ENCODE measurements at regions not wholly inside any gene's neighbourhood (a gene's known extent, or its start where the extent isn't known, plus 50 kb on each side); places are given as distances from the start of the nearest gene placed in this dataset.
"Not testable (repeated sequence)": the region's sequence is repeated elsewhere in the genome, so short reads cannot be mapped to it uniquely, and the experiment has no call there.

- DNase-seq, result not testable (repeated sequence)
These were observed 335.2 kb upstream of the HTR1E start for GRCh38 chr6:86602093-86602492.

DNA sequence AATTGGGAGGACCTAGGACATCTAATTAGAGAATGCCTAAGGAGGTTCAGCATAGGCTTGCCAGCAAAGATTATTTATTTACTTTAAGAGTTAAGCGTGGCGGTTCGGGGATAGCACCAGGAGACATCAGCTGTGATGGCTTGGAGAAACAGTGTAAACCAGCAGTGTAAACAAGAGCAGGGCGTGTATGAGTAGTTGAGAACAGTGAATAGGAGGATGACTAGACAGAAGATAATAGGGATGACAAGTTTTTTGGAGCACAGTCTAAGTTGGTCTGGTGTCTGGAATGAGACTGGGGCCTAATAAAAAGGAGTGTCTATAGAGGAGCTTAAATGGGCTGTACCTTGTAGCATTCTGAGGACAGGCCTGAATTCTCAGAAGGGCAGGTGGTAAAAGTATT is 338.4 kb upstream of the HTR1E start:
- DNase-seq, result not testable (repeated sequence)

- no peak for DNase-seq
These were observed 341.7 kb upstream of the HTR1E start for GRCh38 chr6:86595641-86596040.

GRCh38 chr6:86586195-86586594 is 351.1 kb upstream of the HTR1E start:
- DNase-seq, result no peak

DNA sequence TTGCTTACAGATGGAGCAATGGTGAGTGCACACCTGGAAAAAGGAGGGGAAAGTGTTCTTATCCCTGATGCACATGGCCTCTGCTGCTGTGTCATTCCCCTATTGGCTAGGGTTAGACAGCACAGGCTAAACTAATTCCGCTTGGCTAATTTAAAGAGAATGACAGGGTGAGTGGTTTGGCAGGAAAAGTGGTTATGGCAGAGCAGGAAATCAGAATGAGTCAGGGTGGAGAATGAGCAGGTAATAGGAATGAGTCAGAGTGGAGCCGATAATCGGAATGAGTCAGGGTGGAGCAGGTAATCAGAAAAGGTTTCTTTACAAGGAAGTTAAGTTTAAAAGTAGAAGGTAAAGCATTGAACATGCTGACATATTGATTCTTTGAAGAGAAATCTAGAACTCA is 355.5 kb upstream of the HTR1E start:
- DNase-seq, result peak; percentile 7

- DNase-seq, result no peak
These were observed 374.1 kb upstream of the HTR1E start for GRCh38 chr6:86563197-86563596.

DNA sequence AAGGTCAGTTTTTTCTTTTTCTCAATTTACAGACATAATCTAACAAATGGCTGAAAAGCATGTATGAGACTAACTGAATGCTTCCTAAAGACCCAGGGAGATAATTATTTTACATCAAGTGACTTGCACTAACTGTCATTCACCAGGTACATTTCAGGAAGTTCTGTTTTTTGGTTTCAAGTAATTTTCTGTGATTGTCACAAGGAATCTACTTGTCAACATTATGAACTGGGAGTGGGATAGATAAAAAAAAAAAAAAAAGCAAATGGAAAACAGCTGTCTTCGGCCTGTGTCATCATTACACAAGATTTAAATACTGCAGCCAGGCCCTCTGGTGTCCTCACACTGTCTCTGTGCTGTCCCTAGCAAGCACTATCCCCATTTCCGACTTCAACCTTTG is 379.0 kb upstream of the HTR1E start:
- no peak for DNase-seq

GRCh38 chr6:86537292-86537861 is 400.0 kb upstream of the HTR1E start:
- DNase-seq, result no peak

DNA sequence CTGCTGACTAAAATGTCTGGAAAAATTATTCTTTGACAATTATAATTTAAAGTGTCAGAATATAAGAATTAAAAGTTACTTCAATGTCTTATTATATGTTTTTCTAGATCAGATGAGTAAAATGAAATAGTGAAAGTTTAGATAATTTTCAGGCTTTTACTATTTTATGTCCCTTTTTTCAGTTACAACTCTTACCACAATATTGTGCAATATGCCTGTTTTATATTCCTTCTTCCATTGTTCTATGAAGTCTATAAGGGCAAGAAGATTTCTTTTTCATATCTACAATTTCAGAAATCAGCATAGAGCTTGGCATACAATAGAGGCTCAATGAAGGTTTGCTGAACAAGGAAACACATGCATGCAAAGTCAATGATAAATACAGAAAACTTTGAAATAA is 401.2 kb upstream of the HTR1E start:
- no peak for DNase-seq

DNA sequence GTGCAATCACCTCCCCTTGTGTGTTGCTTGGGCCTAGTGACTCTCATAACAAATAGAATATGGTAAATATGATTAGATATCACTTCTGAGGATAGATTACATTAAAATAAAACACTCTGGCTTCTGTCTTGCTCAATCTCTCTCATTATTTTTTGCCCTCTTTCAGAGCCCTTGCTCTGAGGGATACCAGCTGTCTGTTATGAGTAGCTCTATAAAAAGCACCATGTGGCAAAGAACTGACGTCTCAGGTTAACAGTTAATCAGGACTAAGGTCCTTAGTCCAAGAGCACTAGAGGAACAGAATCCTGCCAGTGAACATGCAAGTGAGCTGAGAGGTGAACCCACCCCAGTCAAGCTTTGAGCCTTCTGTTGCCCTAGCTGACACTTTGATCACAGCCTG is 402.2 kb upstream of the HTR1E start:
- DNase-seq, result no peak

- no peak for DNase-seq
These were observed 407.7 kb upstream of the HTR1E start for GRCh38 chr6:86529635-86530034.

DNA sequence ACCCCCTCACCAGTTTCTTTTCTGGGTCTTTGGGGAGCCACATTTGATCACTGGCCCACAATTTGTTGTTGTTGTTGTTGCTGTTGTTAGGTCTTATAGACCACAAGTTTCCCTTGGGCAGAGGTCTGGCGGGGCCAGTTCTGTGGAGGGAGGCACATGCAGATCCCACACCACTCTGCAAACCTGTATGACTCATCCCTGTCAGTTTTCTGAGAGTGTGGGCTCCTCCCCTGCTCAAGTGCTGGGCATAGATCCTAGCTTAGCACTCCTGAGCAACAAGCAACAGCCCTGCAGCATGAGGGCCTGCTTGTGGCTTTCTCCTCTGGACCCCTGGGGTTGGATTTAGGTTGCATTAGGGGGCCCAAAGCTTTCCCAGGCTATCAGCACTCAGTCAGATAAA is 411.1 kb upstream of the HTR1E start:
- no peak for DNase-seq

GRCh38 chr6:86516087-86516486 is 421.2 kb upstream of the HTR1E start:
- no peak for DNase-seq

DNA sequence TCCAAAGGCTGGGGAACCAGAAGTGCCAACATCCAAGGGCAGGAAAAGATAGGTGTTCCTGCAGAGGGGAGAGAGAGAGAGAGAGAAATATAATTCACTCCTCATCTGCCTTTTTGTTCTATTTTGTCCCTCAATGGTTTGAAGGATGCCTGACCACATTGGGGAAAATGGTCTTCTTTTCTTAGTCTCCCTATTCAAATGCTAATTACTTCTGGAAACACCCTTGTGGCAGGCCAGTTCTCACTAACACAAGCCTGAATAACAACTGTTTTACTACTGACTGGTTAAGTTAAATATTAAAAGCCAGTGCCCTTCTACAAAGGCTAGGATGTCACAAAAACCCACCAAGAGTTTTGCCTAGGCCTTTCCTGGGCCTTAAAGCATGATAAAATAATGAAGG is 425.4 kb upstream of the HTR1E start:
- DNase-seq, result no peak

DNA sequence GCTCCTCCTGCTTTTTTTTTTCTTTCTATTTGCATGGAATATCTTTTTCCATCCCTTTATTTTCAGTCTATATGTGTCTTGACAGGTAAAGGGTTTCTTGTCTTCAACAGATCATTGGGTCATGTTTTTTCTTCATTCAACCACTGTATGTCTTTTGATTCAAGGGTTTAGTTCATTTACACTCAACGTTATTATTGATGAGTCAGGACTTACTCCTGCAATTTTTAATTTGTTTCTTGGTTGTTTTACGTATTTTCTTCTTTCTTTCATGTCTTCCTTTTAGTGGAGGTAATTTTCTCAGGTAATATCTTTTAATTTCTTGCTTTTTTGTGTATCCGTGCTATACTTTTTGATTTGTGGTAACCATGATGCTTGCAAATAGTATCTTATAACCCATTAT is 429.1 kb upstream of the HTR1E start:
- no peak for DNase-seq

- DNase-seq, result no peak
These were observed 434.8 kb upstream of the HTR1E start for GRCh38 chr6:86502497-86502896.

DNA sequence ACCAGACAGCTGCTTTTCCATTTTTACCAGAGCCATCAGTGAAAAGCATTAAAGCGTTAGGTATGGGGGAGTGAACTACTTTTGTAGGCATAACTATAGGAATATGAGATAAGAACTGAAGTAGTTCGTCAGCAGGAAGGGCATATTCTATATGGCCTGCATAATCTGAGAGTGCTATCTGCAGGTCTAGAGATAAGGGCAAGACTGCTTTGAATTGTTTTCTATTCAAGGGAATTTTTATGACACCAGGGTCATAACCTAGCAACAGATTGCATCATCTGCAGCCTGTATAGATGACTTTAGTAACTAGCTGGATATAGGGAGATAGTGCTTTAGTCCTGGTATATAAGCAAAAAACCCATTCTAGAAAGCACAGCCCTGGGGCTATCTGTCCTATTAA is 437.3 kb upstream of the HTR1E start:
- no peak for DNase-seq

DNA sequence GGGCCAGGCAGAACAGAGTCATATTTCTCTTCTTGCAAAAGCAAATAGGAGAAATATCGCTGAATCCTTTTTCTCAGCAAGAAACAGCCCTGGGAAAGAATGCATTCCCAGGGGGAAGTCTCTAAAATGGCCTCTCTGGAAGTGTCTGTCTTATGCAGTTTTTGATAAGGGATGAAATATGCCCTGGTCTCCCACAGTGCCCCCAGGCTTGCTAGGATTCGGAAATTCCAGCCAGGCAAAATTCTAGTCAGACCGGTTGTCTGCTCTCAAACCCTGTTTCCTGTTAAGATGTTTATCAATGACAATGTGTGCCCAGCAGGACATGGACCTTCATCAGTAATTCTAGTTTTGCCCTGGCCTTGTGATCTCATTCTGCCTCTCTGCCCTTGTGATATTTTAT is 448.3 kb upstream of the HTR1E start:
- DNase-seq, result not testable (repeated sequence)

GRCh38 chr6:86487660-86488221 is 449.6 kb upstream of the HTR1E start:
- no peak for DNase-seq

- not testable (repeated sequence) for DNase-seq
These were observed 459.0 kb upstream of the HTR1E start for GRCh38 chr6:86478316-86478715.

DNA sequence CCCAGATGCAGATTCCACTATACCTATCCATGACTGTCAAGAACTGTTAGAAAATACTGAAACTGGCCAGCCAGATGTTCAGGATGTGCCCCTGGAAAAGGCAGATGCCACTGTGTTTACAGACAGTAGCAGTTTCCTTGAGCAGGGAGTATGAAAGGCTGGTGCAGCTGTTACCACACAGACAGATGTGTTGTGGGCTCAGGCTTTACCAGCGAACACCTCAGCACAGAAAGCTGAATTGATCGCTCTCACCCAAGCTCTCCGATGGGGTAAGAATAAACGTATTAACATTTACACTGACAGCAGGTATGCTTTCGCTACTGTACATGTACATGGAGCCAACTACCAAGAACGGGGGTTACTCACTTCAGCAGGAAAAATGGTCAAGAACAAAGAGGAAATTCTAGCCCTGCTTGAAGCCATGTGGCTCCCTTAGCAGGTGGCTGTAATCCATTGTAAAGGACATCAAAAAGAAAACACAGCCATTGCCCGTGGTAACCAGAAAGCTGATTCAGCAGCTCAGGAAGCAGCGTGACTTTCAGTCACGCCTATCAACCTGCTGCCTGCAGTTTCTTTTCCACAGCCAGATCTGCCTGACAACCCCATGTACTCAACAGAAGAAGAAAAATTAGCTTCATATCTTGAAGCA is 459.7 kb upstream of the HTR1E start:
- DNase-seq, result no peak

DNA sequence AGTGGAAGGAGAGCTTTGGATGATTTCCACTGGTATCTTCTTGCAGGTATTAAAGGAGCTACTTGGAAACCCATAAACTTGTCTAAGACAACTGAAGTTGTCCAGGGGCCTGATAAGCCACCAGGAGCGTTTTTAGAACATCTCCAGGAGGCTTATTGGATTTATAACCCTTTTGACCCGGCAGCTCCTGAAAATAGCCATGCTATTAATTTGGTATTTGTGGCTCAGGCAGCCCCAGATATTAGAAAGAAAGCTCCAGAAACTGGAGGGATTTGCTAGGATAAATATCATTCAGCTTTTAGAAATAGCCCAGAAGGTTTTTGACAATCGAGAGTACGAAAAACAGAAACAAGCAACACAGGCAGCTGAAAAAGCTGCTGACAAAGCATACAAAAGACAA is 461.0 kb upstream of the HTR1E start:
- no peak for DNase-seq

- no peak for DNase-seq
These were observed 463.2 kb upstream of the HTR1E start for GRCh38 chr6:86474081-86474480.

- no peak for DNase-seq
These were observed 465.5 kb upstream of the HTR1E start for GRCh38 chr6:86471791-86472190.

DNA sequence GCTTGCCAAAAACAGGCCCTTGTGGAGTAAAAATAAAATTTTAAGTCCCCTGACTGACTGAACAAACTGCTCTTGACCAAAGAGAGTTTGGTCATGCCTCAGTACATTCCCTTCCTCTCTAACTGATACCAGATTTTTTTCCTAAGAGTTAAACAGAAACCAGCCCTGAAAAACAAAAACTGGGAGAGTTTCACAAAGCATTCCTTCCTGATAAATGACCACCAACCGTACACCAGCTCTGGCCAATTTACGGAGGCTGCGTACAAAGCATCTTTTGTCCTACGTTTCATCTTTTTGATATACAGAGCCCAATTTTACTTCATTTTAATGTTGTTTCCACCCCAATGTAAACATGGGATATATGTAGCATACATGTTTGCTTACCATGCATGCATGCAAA is 477.4 kb upstream of the HTR1E start:
- DNase-seq, result no peak
